B cell (primary cell): ENCODE measurements at regions not wholly inside any gene's neighbourhood (a gene's known extent, or its start where the extent isn't known, plus 50 kb on each side); places are given as distances from the start of the nearest gene placed in this dataset.

Experiments
- ATAC-seq: fragments of 200-7000 bp; cut with Tn5 transposase; one replicate; pipeline ENCODE4 v1.10.0; 2021; ENCODE audit warnings: low read depth, mild to moderate bottlenecking, moderate number of reproducible peaks, moderate library complexity
- CTCF ChIA-PET: fragments of 350-600 bp; sonication (Branson Sonifier 250); formaldehyde crosslinking; loops from one replicate; lab custom pipeline; 2021; ENCODE audit warnings: antibody characterized with exemption, inconsistent platforms; lab: Charles Lee
- POLR2A ChIA-PET: fragments of 350-600 bp; sonication (Branson Sonifier 250); formaldehyde crosslinking; loops from one replicate; lab custom pipeline; 2021; ENCODE audit warnings: antibody characterized with exemption; lab: Charles Lee
- DNase-seq: peaks from one replicate; pipeline ENCODE4 v3.0.0; 2013
- H2AFZ ChIP-seq: 2 replicates; pipeline ENCODE4 v1.6.1; 2012; ENCODE audit warnings: mild to moderate bottlenecking, low read depth, low read length; ENCODE audit not compliant: insufficient read depth, poor library complexity, severe bottlenecking
- H3K27ac ChIP-seq, 2 donors: 1 replicate in 1 of 2; 2 replicates in 1 of 2; pipeline ENCODE4 v1.5.1; 2012 to 2013; ENCODE audit warnings: low read length in 2 of 2, mild to moderate bottlenecking in 2 of 2, moderate library complexity in 1 of 2
- H3K27me3 ChIP-seq, 4 experiments: fragments of 200-600 bp in 1 of 4; sonication (generic) in 1 of 4; replicated peaks in 1 of 4; 1 replicate in 2 of 4; 2 replicates in 2 of 4; pipeline versions ENCODE4 v1.6.1 to v1.7.0; 2013 to 2016; ENCODE audit warnings: low read length in 3 of 4, mild to moderate bottlenecking in 2 of 4, mixed read lengths in 1 of 4, moderate library complexity in 1 of 4; ENCODE audit not compliant: insufficient read depth in 4 of 4, control insufficient read depth in 3 of 4; ENCODE audit errors: control extremely low read depth in 1 of 4
- H3K36me3 ChIP-seq, 2 experiments: replicated peaks in 1 of 2; 1 replicate in 1 of 2; 2 replicates in 1 of 2; pipeline versions ENCODE4 v1.6.1 to v1.7.1; 2013; ENCODE audit warnings: low read length in 1 of 2; ENCODE audit not compliant: insufficient read depth in 2 of 2, control insufficient read depth in 1 of 2; ENCODE audit errors: control extremely low read depth in 1 of 2, extremely low read depth in 1 of 2
- H3K4me1 ChIP-seq, 2 donors: fragments of 200-600 bp in 1 of 2; sonication (generic) in 1 of 2; 1 replicate in 1 of 2; 2 replicates in 1 of 2; pipeline versions ENCODE4 v1.5.1 to v1.6.1; 2013 to 2017; ENCODE audit warnings: low read length in 2 of 2; ENCODE audit not compliant: control insufficient read depth in 2 of 2, insufficient read depth in 2 of 2
- H3K4me2 ChIP-seq: replicated peaks from 2 replicates; pipeline ENCODE3; 2012; ENCODE audit warnings: mild to moderate bottlenecking, low read depth, low read length; ENCODE audit not compliant: poor library complexity, severe bottlenecking
- H3K4me3 ChIP-seq, 5 experiments: fragments of 200-600 bp in 1 of 5; sonication (generic) in 1 of 5; 1 replicate in 3 of 5; 2 replicates in 2 of 5; pipeline versions ENCODE4 v1.5.1 to v1.7.0; 2011 to 2016; ENCODE audit warnings: low read length in 4 of 5, mild to moderate bottlenecking in 4 of 5, low read depth in 2 of 5, control low read depth in 1 of 5, moderate library complexity in 1 of 5; ENCODE audit not compliant: insufficient read depth in 1 of 5; ENCODE audit errors: control extremely low read depth in 1 of 5, extremely low read depth in 1 of 5
- H3K79me2 ChIP-seq: fragments of 200-600 bp; sonication (generic); one replicate; pipeline ENCODE4 v1.6.0; 2016; ENCODE audit warnings: low read length; ENCODE audit not compliant: control insufficient read depth, insufficient read depth
- H3K9ac ChIP-seq: fragments of 200-600 bp; sonication (generic); 2 replicates; pipeline ENCODE4 v1.6.1; 2017; ENCODE audit warnings: mild to moderate bottlenecking, low read length, moderate library complexity
- H3K9me3 ChIP-seq, 3 donors: one replicate each; pipeline versions ENCODE4 v1.6.1 to v1.7.1; 2013; ENCODE audit warnings: low read length in 2 of 3; ENCODE audit not compliant: control insufficient read depth in 2 of 3, insufficient read depth in 1 of 3; ENCODE audit errors: control extremely low read depth in 1 of 3
- H4K20me1 ChIP-seq: 2 replicates; pipeline ENCODE4 v1.6.0; 2012; ENCODE audit warnings: mild to moderate bottlenecking, low read length; ENCODE audit not compliant: insufficient read depth, control insufficient read depth, poor library complexity, severe bottlenecking
- H3K27ac Mint-ChIP-seq: one replicate; pipeline ENCODE4 v1.8.0; 2021; ENCODE audit warnings: mixed read lengths
- H3K27me3 Mint-ChIP-seq: one replicate; pipeline ENCODE4 v1.8.0; 2021; ENCODE audit warnings: mixed read lengths
- H3K4me1 Mint-ChIP-seq: one replicate; pipeline ENCODE4 v1.8.0; 2021; ENCODE audit warnings: mixed read lengths
- H3K4me3 Mint-ChIP-seq: one replicate; pipeline ENCODE4 v1.8.0; 2021; ENCODE audit warnings: mixed read lengths
- H3K9me3 Mint-ChIP-seq: one replicate; pipeline ENCODE4 v1.8.0; 2022; ENCODE audit warnings: mixed read lengths; ENCODE audit not compliant: insufficient read depth
- CTCF ChIP-seq: fragments of 200-600 bp; IDR thresholded peaks from one replicate; pipeline ENCODE4 v1.8.0; 2022; ENCODE audit warnings: antibody characterized with exemption, mild to moderate bottlenecking
- EZH2 ChIP-seq: IDR thresholded peaks from 2 replicates; pipeline ENCODE4 v1.6.1; 2012; ENCODE audit warnings: borderline replicate concordance, low read depth, mild to moderate bottlenecking, moderate library complexity, low read length; ENCODE audit not compliant: insufficient read depth, poor library complexity, severe bottlenecking
- WGBS: methylation state at CpG from one replicate; pipeline ENCODE4 v1.1.5; 2013; ENCODE audit warnings: missing lambda C conversion rate; ENCODE audit not compliant: insufficient coverage; 5-methylcytosine and 5-hydroxymethylcytosine counted together
- intact Hi-C: fragments of 100-400 bp; cut with micrococcal nuclease; formaldehyde crosslinking; loops from one replicate; pipeline ENCODE4 v1.10.0; 2022

GRCh38 chr7:84781838-84782237 is 405.0 kb downstream of the SEMA3D start:
- no CpG with 5 or more reads among the region's 2 CpGs for WGBS
- no peak overlapping the region for H3K4me3 Mint-ChIP-seq
- POLR2A ChIA-PET = no interaction called here

More at GRCh38 chr7:84781838-84782237, 405.0 kb downstream of the SEMA3D start:
- H2AFZ ChIP-seq = no peak overlapping the region
- H3K4me3 ChIP-seq = no peak overlapping the region
- no peak overlapping the region for H3K27ac ChIP-seq
- H4K20me1 ChIP-seq = no peaks in the 10 kb centered on the region
- no peak for DNase-seq
- no peaks in the 10 kb centered on the region for H3K79me2 ChIP-seq
- H3K4me1 ChIP-seq = no peaks in the 10 kb centered on the region
- H3K27me3 Mint-ChIP-seq = no peaks in the 10 kb centered on the region
- no peak for TF ChIP-seq CTCF
- TF ChIP-seq EZH2 = no peak
- no peaks in the 10 kb centered on the region for H3K4me1 Mint-ChIP-seq
- peaks cover 0 to 9% (median 0%) of the 10 kb centered on the region in 3 donors for H3K9me3 ChIP-seq
- peaks cover 2% of the 10 kb centered on the region for H3K9me3 Mint-ChIP-seq
- H3K27me3 ChIP-seq = no peaks in the 10 kb centered on the region
- no peak overlapping the region for H3K27ac Mint-ChIP-seq
- H3K36me3 ChIP-seq = no peaks in the 10 kb centered on the region
- intact Hi-C loops = no loop called here
- no peak overlapping the region for H3K9ac ChIP-seq
- no peak for ATAC-seq
- CTCF ChIA-PET = no interaction called here
- no peak overlapping the region for H3K4me2 ChIP-seq
